NCI-H1092 treated with DMSO at 0.1 percent for 48 hours (cell line): ENCODE measurements at regions not wholly inside any gene's neighbourhood (a gene's known extent, or its start where the extent isn't known, plus 50 kb on each side); places are given as distances from the start of the nearest gene placed in this dataset.
"Not testable (repeated sequence)": the region's sequence is repeated elsewhere in the genome, so short reads cannot be mapped to it uniquely, and the experiment has no call there.

Experiments used
- DNase-seq: peaks from one replicate; lab custom pipeline; 2025; lab: John Stamatoyannopoulos, UW

DNA sequence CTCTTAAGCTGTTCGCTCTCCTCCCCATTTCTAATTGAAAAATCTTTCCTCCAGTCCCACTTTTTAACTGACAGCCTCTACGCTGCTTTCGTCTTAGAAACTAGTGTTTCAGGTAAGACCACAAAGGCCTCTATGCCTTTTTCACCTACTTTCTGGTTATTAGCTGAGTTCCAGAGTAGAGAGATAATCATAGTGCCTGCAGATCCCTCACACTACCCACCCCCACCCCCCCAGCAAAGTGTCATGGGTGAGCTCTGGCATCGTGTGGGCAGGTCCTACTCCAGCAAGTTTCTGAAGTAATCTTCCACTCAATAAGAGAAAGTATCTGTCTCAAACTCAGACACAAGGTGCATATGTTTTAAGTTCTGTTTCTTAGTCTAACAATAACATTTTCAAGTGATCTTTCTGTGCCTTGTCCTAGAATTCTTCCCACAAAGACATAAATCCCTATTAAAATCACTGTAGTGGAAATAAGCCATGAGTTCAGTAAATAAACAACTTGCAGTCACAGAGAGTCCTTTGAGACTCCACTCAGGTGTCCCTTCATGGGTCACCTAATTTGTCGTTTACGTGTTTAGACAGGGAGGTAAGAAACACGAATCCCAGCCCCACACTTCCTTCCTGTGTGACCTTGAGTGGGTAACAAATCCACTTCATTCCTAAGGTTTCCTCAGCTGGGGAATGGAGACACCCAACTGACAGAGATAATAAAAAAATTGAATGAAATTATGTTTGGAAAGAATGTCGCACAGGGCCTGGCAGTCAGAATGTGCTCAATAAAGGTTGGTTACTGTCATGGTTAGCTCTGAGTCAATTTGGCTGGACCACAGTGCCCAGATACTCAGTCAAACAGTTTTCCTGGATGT is 228.9 kb upstream of the CAND1 start:
- no peak for DNase-seq

DNA sequence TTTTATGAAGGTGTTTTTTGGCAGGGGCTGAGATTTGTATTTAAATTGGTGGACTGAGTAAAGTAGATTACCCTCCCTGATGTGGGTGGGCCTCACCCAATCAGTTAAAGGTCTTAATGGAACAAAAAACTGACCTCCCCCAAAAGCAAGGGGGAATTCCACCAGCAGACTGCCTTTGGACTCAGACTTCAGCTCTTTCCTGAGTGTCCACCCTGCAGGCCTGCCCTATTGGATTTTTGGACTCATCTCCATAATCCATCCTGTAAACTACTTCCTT is 228.4 kb upstream of the CAND1 start:
- no peak for DNase-seq

DNA sequence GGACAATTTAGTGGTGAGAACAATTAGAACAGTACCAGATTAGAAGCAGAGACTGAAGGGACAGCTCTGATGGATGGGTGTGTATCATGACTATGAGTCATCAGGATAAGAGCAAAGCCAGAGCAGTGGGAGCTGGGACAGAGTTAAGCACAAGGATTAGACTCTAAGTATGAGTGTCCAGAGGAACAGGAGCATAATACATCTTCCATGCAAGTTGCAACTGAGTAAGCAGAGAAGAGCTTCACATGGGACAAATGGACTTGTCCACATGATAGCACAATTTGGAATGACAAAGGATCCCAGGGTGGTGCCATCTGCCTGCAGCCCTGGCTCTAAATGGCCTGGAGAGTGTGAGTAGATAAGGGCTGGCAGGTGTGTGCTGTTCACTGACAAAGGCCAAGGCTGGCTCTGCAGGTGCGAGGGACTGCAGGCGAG is 226.4 kb upstream of the CAND1 start:
- peak; percentile 87 for DNase-seq

DNA sequence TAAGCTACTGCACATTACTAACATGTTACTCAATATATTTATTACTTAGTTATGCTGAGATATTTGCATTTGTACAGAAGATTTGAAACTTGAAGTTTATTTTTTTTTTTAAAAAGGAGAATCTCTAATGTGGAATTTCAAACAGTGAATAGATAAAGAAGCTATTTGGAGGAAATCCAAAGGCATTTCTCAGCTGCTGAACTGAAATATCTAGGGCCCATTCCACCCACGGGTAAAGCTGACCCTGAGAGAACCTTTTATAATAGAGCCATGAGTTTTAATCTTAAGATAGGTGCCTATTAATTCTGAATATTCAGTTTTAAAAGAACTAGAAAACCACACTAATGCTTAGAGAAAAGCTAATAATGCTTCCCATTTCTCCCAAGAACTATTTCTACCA is 225.4 kb upstream of the CAND1 start:
- DNase-seq = no peak

DNA sequence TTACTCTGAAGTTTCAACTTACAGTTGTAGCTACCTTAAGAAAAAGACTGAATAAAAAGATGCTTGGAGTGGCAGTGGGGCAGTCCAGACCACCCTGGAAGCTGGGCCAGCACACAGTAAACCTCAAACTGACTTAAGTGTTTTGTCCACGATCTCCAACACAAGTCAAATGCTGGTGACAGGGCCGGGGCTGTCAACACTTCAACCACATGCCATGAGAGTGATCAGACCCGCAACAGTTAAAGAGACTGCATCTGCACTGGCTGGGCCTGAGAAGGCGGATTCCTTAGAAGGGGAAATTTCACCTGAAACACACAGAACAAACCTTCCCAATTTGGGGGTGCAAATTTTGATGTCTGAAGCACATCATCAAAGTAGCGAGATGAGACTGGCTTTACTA is 223.5 kb upstream of the CAND1 start:
- DNase-seq = no peak

DNA sequence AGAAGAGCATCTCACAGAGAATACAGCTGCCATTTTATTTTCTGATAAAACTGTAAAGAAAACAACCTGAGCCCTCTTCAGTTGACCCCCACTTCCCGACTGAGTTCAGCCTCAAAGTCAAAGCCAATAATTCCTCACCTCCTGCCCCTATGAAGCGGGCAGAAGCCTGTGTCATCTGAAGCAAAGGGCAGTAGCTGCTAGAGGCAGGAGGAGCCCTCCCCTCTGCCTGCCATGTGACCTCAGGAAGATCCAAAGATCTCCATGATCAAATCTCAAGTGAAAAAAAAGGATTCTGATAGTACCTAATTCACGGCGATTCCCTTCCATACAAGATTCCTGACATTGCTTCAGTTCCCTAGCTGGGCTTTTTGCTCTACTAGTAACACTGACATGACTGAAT is 223.1 kb upstream of the CAND1 start:
- no peak for DNase-seq

DNA sequence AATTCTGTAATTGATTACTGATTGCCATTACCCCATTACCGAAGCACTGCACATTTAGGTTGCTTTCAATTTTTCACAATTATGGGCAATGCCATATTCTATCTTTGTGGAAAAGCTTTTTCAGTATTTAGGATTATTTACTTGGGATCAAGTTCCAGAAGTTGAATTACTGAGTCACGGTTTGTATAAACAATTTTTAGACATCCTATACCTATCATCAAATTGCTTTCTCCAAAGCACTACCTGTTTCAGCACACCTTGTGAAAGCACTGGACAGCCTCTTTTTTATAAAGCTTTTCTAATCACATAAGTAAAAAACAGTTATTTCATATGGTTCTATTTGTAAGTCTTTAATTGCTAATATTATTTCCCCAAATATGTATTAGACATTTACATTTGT is 221.5 kb upstream of the CAND1 start:
- no peak for DNase-seq

DNA sequence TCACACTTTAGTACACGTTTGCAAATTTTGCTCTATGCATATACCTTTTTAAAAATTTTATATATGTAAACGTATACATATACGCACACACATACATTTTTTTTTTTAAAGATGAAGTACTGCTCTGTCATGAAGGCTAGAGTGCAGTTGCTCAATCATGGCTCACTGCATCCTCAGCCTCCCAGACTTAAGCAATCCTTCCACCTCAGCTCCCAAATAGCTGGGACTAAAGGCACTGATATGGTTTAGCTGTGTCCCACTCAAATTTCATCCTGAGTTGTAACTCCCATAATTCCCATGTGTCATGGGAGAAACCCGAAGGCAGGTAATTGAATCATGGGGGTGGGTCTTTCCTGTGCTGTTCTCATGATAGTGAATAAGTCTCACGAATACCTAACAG is 220.8 kb upstream of the CAND1 start:
- DNase-seq = no peak

DNA sequence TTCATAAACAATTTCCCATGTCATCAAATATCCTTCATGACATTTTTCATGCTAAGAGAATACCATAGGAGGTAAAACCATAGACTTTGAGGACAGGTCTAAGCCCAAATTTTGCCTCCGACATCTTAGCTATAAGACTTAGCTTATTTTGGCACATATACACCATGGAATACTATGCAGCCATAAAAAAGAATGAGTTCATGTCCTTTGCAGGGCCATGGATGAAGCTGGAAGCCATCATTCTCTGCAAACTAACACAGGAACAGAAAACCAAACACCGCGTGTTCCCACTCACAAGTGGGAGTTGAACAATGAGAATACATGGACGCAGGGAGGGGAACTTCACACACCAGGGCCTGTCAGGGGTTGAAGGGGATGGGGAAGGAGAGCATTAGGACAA is 220.0 kb upstream of the CAND1 start:
- not testable (repeated sequence) for DNase-seq

DNA sequence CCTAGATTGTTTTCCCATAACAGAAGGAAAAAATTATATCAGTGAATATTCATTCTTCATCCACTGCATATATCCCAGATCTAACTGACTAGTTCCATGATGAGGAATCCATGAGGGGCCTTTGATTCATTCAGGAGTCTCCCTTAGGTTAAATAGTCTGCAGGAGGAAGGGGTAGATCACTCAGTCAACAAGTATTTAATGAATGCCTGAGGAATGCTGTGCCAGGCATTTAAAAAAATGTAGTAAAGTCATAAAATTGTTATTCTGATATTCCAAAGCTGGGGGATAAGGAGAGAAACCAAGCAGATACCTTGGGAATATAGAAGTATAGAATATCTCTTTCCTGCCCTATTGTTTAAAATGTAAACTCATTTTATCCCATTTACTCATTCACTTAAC is 216.2 kb upstream of the CAND1 start:
- no peak for DNase-seq

DNA sequence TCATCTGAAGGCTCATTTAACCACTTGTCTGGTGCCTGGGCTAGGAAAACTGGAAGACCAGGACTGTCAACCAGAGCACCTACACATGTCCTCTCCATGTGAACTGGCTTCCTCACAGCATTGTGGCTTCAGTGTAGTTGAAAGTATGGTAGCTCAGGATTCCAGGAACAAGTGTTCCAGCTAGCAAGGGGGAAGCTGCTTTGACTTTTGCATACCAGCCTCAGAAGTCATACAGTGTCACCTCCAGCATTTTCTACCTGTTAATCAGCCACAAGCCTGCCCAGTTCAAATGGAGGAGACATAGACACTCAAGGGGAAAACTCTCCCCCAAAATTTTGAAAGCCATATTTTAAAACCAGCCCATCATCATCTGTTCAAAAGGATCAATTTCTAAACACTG is 212.8 kb upstream of the CAND1 start:
- DNase-seq = no peak

DNA sequence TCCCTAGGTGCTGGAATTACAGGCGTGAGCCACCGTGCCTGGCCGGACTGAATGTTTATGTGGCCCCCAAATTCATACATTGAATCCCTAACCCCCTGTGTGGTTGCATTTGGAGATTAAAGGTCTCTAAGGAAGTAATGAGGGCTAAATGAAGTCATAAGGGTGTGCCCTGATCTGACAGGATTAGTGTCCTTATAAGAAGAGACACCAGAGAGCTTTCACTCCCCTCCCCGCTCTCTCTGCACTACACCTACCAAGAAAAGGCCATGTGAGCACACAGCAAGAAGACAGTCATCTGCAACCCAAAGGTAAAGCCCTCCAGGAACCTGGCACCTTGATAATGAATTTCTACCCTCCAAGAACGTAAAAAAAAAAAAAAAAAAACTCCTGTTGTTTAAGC is 212.1 kb upstream of the CAND1 start:
- no peak for DNase-seq

DNA sequence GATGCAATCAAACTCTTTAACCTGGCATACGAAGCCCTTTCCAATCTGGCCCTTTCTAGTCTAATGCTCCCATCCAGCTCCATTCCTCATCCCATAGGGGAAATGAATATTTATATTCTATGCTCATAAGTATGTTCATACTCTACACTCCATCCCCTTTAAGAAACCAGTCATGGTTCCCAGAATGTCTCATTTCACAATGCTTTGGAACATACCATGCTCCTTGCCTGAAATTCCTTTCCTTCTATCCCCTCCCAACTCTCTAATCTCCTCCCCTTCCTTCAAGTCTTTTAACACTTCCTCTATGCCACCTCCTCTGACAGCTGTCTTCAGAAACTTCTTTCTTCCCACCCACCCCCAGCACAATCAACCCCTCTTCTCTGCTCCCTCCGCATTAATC is 207.0 kb upstream of the CAND1 start:
- no peak for DNase-seq

DNA sequence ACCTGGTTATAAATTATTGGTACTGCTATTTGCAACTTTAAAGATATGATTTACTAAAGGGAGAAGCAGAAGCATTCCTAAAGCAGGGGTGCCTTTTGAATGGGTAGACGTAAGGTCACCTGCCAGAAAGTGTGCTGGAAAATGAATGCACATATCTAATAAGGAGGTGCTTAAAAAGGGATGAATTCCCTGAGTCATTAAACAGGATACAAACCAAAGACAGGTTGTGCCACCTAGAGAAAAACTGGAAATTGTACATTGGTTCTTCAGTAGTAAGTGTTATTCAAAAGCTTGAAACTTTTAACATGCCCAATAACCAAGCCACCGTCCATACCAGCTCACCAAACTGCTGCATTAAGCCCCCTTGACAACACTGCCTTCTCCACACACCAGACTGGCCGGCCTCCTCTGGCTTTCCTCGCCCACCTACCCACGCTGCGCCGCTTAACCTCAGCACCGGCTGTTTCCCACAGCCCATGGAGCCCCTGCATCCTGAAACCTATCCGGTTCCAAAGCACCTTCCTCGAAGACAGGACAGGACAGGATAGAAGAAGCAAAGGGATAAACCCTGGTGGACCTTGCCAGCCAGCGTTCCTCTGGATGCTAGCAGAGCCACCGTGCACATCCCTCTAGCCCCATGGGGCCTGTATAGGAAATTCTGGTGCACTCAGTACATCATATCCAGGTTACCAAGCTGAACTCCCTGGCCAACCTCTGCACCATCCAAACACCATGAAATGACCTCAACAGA is 201.5 kb upstream of the CAND1 start:
- no peak for DNase-seq

DNA sequence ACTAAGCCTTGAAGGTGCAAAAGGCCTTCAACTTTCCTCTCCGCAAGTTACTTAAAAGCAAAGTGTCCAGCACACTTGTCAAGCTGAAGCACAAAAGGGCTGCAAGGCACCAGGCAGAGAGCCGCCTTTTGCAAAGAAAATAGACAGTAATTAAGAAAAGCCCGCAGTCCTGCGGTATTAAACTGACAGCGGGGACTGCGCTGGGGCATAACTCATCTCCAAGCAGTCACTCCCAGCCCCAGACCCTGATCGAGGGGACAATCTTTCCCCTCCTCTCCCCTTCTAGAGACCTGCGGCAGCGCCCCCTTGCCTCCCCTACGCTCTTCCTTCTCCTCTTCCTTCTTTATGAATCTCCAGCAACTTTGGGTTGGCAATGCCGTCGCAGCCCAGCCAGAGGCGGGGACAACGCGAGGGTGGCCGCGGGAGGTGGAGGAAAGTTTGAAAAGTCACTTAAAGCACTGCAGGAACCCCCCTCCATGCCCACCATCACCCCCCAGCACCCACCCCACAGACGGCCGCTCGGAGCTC is 200.9 kb upstream of the CAND1 start:
- DNase-seq = peak; percentile 34

DNA sequence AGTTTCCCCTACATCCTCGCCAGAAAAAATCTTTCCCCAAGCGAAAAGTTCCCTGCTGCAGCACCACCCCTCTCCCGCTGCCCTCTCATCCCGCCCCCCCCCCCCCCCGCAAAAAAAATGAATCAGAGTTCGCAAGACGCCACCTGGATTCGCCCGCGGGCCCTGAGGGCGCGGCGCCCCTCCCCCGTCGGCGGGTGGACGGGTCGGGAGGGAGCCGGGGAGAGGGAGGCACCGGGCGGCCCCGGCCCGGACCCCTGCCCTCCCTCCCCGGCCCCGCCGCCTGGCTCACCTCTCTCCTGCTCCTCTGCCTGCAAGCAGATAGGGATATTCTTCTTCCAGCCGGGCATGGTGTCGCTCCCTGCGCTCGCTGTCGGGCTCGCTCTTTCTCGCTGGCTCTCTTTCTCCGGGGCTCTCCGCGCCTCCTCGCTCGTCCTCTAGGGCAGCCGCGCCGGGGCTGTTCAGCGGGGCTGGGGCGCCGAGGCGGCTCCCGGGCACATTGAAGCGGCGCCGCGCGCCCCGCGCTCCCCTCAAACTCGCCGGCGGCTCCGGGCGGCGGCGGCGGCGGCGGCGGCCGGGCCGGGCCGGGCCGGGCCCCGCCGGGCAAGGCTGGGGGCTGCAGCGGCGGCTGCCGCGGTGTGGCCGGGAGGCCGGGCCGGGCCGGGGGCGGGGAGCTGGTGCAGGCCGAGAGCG is 200.3 kb upstream of the CAND1 start:
- peak; percentile 34 for DNase-seq

DNA sequence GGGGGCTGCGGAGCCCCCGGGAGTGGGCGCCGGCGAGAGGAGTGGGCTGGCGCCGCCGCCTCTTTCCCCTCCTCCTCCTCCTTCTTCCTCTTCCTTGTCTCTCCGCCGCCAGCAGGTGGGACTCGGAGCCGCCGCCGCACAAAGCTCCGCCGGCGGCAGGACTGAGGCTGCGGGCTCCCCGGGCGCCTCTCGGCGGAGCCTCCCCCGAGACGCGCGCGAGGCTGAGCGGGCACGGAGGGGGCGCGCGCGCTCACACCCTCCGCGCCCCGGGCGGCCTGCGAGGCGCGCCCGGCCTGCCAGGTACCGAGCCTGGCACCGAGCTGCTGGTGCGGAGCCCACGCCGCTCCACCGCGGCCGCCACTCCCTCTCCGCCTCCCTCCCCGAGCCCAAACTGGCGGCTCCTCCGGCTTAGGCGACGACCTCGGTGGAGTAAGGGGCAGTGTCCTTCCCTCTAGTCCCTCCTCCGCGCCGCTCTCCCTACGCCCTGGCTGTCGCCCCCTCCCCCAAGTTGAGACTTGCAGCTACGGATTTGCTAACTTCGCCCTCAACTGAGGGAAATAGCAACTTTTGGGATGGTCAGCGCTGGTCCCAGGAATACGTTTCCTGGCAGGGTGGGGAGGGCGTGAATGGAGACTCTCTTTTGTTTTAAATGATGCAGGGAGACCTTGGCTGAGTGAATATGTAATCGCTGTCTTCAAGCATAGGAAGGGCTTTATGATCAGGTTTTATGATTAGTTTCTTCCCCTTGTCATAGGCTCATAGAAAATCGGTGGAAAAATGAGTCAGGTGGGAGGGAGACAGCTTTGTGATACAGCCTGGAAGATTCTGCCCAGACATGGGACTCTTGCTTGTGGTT is 199.5 kb upstream of the CAND1 start:
- peak; percentile 61 for DNase-seq

DNA sequence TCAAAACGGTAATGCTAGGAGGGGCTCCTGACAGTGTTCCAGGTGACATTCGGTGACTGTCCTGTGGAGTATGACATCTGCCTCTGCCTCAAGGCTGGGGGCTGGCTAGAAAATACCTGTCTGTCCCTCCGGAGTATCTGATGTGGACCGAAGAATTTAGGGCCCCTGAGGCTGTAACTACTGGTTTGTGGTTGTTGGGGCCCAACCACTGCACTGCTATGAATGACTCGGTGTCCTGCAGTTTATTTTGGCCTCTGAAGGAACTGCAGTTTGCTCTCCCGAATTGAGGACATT is 198.9 kb upstream of the CAND1 start:
- DNase-seq = no peak

DNA sequence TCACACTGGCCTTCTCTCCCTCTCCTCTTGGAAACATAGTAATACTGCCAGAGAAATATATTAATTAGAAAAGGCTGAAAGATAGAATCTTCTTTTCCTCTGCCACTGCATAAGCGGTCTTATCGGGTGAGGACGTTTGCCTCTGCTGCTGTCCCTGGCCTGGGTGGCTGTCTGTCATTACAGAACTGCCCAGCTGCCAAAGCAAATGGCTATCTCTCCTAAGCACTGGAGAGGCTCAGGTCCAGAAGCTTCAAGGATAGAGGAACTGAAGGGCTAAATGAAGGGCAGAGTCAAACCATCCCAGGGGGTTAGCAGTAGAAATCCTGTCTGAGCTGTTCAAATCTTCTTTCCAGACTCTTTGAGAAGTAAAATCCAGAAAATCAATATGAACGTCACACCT is 198.6 kb upstream of the CAND1 start:
- DNase-seq = no peak

DNA sequence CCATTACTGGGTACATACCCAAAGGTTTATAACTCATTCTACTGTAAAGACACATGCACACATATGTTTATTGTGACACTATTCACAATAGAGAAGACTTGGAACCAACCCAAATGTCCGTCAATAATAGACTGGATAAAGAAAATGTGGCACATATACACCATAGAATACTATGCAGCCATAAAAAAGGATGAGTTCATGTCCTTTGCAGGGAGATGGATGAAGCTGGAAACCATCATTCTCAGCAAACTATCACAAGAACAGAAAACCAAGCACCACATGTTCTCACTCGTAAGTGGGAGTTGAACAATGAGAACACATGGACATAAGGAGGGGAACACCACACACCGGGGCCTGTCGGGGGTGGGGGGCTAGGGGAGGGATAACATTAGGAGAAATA is 196.9 kb upstream of the CAND1 start:
- DNase-seq = not testable (repeated sequence)

DNA sequence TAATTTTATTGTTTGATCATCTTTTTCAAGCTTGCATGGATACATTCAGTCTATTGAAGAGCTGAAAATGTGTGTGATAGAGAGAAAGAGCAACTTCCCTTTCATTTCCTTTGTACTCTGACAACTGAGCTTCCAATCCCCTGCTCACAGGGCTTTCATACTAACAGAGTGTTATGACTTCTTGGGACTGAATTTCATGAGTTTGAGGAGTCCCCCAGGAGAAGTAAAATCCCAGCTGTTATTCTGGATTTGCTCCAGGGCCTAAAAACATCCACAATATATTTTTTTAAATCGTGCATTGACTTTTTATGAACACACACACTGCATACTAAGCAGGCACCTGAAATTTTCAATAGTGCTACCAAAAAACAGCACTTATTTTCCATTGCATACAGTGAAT is 195.8 kb upstream of the CAND1 start:
- DNase-seq = no peak

DNA sequence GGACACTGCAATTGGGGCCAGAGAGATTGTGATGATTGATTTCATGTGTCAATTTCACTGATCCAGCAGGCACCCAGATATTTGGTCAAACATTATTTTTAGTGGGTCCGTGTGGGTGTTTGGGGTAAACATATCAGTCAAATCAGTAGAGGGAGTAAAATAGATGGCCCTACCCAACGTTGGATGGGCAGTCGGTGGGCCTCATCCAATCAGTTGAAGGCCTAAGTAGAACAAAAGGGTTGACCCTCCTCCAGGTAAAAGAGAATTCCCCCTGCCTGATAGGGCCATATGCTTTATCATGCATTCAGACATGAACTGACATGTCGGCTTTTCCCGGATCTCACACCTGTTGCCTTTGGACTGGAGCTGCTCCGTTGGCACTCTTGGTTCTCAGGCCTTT is 195.1 kb upstream of the CAND1 start:
- no peak for DNase-seq
